ENCODE measurements at regions not wholly inside any gene's neighbourhood (a gene's known extent, or its start where the extent isn't known, plus 50 kb on each side); places are given as distances from the start of the nearest gene placed in this dataset.
"Not testable (repeated sequence)": the region's sequence is repeated elsewhere in the genome, so short reads cannot be mapped to it uniquely, and the experiment has no call there.

DNA sequence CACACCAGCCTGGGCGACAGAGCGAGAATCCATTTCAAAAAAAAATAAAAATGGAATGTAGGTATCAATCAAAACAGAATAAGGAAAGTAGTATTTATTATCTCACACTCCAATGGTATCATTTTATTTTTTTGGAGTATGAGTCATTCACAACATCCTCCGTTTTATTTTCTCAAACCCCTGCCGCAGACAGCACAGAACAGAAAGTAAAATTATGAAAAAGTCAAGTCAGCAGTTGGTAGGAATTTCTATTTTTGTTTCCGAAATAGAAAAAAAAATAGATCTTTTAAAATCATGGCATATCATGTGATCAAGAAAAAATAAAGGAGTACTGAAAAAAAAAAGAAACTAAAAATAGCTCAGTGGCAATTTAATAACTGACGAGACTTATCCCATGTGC is 490.7 kb upstream of the TENM3 start:
- no peak for DNase-seq (ENCODE audit: low spot score)

DNA sequence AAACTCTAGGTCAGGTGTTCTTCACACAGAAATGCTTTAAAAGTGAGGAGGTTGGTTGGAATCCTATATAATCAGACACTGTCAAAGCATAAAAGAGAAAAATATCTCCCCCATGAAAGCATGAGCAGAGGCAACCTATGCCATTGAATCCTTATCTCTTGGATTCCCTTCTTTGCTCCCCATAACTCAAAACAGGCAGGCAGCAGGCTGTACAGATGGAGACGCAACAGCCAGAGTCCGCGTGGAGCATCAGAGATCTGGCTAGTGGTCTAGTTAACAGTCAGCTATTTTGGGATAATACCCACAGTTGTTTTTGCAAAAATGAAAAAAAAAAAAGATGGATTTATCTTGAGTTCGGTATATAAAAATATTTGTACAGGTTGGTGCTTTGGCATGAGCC is 490.0 kb upstream of the TENM3 start:
- no peak for DNase-seq (ENCODE audit: low spot score)

DNA sequence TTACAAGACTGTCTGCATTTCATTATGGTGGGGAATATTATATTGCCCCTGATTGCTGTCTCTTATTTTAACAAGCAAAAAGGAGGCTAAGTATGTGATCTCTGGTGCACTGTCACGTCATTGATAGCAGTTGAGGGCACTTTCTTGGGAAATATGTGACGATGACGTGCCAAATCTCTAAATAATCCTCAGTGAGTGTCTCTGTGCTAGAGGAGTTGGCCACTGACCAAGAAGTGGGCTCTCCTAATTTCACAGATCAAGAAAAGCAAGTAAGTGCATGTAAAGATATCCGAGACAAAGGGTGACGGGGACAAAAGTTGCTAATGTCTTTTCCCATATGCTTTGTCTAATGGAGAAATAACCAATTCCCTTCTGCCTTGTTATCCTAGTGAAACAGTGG is 487.4 kb upstream of the TENM3 start:
- DNase-seq (ENCODE audit: low spot score): no peak

DNA sequence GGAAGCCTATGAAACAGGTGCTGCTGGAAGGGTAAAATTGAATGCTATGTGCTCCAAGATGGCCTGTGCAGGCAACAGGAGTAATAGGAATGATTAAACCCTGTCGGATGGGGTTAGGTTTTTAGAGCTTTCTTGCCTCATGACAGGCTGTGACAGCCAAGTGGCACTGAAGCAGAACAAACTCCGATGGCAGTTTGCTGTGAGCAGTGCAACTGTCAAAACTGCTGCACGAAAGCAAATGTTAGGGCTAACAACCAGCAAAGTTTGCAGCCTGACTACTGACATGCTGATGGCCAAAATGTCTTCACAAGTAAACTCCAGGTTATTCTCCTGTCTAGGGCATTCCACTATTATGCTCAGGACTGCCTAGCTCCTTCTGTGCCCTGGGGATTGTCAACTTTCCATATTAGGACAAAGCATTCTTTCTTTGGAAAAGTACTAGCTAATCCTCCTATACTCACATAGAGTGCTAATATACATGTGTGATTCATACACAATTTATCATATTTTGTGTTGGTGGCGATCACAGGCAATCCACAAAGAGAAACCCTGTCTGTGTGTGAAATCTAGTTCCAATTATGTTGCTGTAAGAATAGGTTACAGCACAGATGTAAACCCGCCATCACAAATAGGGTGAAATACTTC is 486.6 kb upstream of the TENM3 start:
- no peak for DNase-seq (ENCODE audit: low spot score)

DNA sequence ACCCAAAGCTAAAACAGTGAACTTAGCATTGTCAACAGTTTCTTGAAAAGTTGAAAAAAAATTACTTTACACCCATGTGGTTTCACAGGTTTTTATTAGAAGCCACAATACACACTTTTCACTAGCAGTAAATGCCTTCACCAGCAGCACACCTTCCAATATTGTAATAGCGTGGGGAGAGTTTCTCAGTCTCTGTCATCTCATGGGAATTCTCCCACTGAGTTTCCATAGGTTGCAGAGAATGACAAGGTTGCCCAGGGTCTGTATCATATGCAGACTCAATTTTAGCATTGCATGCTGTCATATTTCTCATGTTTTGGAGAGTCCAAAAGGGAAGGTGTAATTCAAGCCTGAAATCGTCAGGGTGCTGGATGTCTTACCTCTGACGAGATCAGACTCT is 486.1 kb upstream of the TENM3 start:
- no peak for DNase-seq (ENCODE audit: low spot score)

DNA sequence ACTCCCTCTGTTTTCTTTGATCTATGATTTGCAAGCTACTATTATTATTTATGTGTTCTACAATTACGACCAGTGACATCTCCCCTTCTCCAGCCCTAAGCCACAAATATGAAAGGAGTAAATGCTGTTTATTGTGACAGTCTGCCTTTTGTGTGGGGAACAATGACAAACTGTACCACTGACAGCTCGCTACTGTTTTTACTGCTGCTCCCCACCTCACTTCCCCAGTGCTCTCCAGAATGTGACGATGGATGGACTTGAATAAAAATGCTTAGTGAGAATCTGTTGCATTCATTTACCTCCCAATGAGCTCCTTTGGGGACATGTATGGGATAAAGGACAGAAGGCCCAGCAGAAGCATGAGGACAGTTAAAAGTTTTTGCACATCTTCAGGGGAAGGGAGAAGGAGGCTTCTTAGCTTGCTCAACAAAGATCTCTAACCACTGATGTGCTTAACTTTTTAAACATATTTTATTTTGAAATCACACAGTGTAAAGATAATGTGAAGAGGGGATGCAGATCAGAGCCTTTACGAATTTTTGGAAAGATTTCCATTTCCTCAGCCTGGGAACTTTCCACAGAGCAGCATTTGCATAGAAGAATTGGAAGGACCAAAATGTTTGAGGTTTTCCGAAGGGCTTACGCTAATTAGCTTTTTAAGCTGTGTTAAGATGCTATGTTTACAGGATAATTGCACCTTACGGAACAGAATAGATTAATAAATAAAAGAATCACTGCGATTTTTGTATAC is 485.1 kb upstream of the TENM3 start:
- no peak for DNase-seq (ENCODE audit: low spot score)

DNA sequence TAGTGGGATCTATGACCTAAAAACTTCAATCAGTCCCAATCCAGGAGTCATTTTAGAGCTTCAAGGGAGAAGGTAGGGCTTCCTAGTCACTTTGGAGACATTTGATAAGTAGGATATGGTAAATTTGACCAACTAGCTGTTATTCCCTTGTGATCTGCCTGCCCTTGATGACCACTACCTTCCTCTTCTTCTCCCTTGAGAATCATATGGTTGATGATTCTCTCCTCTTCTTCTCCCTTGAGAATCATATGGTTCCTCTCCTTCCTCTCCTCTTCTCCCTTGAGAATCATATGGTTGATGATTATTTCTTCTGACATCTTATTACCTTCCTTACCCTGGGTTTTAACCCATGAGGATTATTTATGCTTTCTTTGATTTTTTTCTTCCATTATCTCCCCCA is 482.6 kb upstream of the TENM3 start:
- DNase-seq (ENCODE audit: low spot score): no peak

DNA sequence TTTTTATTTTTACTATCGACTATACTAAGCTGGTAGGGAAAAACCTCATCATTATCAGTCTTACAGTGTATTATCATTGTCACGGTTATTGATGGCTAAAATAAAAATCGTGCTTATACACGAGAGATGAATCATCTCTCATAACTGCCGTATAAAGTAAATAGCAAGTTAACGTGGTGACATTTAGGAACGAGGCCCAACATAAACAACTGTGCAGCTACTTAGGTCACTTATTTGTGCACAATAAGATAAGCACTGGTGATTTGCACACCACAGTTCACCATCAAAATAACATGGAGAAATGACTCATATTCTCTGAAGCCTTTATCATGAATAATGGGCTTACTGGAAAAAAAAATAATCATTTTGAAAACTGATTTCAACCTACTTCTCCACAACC is 482.0 kb upstream of the TENM3 start:
- no peak for DNase-seq (ENCODE audit: low spot score)

DNA sequence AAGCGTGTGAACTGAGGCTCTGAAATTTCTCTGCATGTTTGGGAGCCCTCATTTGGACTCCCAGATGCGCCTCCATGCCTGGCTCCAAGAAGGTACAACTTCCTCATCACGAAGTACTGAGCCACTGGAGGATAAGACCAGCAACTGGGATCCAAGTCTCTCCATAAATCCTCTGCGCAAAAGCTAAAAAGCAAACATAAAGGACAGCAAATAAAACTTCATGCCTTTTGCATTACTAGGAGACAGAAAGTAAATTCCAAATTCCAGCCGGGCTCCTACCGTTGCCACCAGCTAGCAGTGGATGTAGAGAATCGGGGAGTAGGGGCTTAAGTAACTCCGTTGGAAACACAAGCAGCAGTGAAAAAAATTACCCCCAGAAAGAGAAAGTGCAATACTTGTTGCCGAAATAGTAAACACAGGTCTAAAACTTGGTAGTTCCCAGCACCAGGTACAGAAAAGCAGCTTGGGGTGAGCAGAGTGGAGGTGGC is 477.1 kb upstream of the TENM3 start:
- no peak for DNase-seq (ENCODE audit: low spot score)

DNA sequence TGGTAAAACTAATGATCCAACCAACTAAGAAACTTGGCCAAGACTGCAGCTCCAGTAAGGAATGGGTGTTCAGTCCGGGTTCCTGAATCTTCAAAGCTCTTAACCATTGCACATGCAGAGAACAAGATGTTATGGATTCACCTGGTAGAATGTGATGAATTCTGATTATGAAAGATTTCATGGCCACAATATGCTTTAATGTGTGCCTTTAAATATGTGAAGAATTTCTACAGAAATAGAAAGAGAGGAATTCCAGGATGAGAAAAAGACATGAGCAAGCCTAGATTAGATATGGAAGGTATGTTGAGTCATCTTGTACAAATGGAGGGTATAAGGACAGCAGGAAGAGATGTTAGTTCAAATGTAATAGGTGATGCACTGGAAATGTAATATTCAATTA is 472.2 kb upstream of the TENM3 start:
- no peak for DNase-seq (ENCODE audit: low spot score)

DNA sequence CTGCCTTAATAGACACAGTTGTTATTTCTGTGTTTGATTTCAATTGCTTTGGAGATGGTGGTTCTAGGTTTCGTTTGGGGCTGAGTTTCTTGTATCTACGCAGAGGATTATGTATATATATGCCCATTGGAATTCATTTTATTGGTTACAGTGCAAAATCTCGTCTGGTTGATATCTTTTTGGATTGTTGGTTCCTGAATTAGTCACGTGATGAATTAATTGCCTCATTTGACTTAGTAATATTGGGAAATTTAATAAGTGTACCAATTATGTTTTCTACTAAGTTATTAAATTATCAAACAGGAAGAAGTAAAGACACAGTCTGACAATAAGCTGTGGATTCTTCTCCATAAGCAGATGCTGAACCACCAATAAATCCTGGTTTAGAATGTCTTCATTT is 467.9 kb upstream of the TENM3 start:
- DNase-seq (ENCODE audit: low spot score): no peak

DNA sequence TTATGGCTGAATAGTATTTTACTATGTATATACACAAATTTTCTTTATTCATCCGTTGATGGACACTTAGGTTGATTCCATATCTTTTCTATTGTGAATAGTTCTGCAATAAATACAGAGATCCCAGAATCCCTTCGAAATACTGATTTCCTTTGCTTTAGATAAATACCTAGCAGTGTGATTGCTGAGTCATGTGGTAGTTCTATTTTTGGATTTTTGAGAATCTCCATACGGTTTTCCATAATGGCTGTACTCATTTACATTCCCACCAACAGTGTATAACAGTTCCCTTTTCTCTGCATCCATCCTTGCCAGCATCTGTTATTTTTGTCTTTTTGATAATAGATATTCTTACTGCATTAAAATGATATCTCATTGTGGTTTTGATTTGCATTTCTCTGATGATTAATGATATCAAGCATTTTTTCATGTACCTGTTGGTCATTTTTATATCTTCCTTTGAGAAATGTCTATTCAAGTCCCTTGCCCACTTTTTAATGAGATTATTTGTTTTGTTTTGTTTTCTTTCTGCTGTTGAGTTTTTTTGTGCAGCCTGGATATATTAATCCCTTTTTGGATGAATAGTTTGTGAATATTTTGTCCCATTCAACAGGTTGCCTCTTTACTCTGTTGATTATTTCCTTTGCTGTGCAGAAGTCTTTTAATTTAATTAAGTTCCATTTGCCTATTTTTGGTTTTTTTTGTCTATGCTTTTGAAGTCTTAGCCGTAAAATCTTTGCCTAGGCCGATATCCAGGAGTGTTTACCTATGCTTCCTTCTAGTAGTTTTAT is 466.7 kb upstream of the TENM3 start:
- DNase-seq (ENCODE audit: low spot score): no peak

DNA sequence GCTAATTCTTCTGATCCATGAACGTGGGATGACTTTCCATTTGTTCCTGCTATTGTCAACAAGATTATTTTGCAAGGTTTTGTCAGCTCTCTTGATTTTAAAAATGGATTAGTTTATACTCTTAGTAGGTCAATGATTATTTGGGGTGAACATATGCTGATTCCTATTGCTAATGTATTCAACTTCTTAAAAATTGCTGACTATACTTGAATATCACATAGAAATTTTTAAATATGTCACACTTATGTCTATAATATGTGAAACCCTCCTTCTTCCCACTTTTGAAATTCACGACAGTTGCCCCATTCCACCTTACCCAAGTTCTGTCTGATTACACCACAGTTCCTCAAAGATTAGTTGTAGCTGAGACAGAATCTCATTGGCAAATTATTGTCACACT is 465.7 kb upstream of the TENM3 start:
- no peak for DNase-seq (ENCODE audit: low spot score)

DNA sequence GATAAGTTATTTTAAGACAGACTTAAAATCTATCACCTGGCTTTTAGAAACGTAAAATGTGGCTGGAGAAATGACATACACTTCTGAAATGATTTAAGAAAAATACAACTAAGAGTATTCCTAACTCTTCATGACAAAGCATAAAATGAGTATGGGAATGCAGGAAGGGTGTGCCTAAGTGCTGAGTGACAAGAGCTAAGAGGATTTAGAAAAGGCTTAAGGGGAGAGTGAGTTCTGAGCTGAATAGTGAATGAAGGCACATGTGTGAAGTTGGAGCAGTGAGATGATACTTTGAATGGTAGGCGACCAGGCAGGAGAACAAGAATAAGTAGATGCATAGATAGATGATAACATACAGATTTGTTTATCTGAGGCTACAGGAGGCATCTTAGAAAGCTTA is 458.3 kb upstream of the TENM3 start:
- no peak for DNase-seq (ENCODE audit: low spot score)

DNA sequence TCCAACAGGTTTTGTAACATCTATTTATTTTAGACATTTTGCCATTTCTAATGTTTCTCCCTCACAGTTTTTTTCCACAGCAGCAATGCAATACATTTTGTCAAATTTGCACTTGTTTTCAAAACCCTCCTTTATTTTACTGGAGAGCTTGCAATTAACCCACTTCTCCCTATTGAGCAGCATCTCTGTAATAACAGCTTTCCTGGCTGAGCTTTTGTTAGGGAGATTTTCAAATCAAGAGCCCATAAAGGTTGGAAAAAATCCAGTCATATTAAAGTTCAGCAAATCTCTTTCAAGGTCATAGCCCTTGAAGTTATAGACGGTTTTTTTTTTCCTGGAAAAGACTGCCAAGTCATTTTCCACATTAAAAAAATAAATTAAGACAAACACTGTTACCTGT is 450.6 kb upstream of the TENM3 start:
- DNase-seq (ENCODE audit: low spot score): no peak

DNA sequence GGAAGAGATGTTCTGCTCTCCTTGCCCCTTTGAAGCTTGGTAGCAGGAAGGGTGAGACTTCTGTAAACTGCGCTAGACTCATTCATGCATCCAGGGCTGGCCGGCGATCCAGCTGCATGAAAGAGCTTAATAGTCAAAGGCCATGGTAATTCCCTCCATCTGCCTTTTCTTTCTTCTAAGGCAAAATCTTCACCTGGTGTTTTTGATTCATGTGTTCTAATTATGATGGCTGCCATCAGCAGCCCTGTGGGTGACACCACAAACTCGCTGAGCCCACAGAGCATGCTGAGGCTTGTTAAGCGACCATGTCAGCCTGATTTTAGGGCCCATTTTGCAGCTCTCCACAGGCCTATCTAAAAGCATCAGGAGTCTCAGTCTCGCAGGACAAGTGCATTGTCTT is 450.1 kb upstream of the TENM3 start:
- DNase-seq (ENCODE audit: low spot score): no peak

DNA sequence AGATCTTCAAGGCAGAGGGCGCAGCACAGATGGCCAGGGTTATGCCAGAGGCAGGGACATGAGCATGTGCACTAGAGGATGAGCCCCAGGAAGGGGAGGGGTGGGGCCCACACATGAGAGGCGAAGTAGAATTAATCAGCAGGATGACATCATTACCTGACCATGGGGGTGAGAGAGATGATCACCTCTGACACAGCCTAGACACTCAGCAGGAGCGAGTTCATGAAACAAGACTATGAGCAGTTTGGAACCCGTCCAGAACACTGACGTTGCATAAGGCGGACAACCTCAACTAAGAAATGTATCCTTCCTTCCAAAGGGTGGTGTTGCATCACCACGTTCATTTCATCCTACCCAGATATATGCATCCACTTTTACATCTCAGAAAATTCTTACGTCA is 446.7 kb upstream of the TENM3 start:
- DNase-seq (ENCODE audit: low spot score): peak; percentile 49

DNA sequence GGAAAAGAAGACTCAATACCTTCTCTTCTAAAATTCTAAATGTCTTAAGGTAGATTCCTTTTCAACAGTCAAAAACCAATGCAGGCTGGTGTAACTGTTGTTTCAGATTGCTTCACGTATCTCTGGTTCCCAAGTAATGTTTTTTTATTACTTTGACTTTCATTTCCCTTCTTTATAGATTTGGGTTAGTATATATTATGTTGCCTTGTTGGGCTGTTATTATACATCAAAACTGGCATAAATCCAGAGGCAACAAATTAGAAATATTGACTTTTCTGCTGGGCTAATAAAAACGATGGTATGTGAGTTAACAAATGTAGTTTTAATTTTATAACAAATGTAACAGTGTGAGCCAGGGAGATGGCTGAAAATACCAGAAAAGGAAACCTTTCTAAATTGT is 444.7 kb upstream of the TENM3 start:
- no peak for DNase-seq (ENCODE audit: low spot score)

DNA sequence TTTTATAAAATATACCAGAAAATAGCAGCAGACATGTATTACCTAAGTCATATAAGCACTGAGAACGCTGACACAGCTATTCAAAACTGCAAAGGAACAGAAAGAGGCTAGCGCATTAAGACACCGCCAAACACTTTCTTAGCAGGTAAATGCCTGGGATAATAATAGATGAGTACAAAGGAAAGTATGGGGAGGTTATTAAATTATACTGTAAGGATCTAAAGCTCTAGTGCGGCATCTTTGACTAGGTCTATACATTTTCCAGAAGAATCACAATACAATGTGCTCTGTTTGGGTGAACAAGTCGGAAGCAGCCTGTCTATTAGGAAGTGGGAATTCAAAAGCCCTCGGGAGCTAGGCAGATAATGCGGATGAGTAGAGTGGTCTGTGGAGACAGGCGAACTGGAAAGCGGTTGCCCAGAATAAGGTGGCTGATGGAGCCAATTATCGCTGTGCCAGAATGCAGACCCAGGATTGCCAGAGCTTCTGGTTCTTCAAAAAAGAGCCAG is 443.6 kb upstream of the TENM3 start:
- DNase-seq (ENCODE audit: low spot score): no peak

DNA sequence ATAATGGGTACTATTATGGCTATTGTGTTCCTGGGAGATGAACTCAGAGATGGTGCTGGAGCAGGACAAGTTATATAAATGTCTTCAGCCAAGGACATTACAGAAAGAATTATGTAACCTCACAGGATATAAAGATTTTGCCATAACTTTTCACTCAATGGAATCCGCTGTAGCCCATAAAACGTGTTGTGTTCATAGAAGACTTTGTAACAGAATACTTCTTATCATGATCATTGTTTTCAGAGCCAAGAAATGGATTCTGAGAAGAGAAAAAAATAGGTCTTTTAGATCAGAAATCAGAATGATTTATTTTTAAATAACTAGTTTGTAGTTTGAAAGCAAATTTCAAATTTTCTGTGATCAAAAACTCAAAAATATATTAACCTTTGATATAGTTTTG is 441.0 kb upstream of the TENM3 start:
- DNase-seq (ENCODE audit: low spot score): no peak

DNA sequence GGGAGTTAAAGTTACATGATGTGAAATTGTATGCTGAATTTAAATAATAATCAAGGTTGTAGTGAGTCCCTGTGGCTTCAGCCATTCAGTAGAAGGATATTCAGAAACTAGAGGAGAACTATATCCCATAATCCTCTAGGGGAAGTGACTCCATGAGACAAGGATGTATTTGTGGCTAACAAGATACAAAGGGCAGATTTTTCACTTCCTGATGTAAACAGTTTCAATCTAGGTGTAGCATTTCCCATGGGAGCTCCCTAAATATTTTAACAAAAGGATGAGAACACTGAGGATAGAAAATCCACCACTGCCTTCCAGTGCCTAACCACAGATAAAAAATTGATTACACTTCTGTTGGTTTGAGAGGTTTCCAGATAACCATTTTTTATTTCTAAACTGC is 435.4 kb upstream of the TENM3 start:
- no peak for DNase-seq (ENCODE audit: low spot score)

DNA sequence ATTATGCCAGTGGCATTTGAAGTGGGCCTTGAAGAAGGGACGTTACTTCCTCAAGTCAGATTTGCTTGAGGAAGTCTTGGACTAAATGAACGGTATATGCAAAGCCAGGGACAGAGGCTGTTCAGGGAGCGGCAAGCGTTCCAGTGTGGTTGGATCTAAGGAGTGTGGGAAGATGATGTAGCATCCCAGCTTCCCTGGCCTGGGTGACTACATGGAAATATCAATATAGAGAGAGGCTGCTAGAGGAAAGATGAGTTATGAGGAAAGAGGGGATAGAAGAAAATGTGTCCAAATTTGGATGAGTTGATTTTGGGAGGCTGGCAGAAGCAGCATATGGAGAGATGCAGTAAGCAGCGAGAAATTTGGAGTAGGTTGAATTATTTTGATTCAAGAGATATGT is 432.5 kb upstream of the TENM3 start:
- no peak for DNase-seq (ENCODE audit: low spot score)

DNA sequence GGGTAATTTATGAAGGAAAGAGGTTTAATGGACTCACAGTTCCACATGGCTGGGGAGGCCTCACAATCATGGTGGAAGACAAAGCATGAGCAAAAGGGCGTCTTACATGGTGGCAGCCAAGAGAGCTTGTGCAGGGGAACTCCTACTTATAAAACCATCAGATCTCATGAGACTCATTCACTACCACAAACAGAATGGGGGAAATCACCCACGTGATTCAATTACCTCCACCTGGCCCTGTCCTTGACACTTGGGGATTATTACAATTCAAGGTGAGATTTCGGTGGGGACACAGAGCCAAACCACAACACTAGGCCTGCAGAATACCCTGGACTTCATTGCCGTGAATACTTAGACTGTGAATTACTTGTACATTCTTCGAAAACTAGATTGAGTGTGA is 431.7 kb upstream of the TENM3 start:
- not testable (repeated sequence) for DNase-seq (ENCODE audit: low spot score)

All from kidney tubule cell (primary cell).